Testis (tissue), 2 donors: ENCODE measurements at regions not wholly inside any gene's neighbourhood (a gene's known extent, or its start where the extent isn't known, plus 50 kb on each side); places are given as distances from the start of the nearest gene placed in this dataset.

ENCODE experiments used
- DNase-seq: peaks from one replicate; pipeline ENCODE4 v3.0.0-alpha.2; 2019
- H3K27ac ChIP-seq, 2 donors: fragments of 200-600 bp; sonication (generic); one replicate each; pipeline ENCODE4 v1.5.1; 2019
- H3K27me3 ChIP-seq: fragments of 200-600 bp; sonication (generic); one replicate; pipeline ENCODE4 v1.5.1; 2019
- H3K36me3 ChIP-seq: fragments of 200-600 bp; sonication (generic); one replicate; pipeline ENCODE4 v1.5.1; 2017; ENCODE audit warnings: low read depth; ENCODE audit errors: missing control alignments
- H3K4me1 ChIP-seq: fragments of 200-600 bp; sonication (generic); one replicate; pipeline ENCODE4 v1.5.1; 2019
- H3K4me3 ChIP-seq, 2 donors: fragments of 200-600 bp; sonication (generic); one replicate each; pipeline ENCODE4 v1.5.1; 2017 to 2019
- H3K9me3 ChIP-seq: fragments of 200-600 bp; sonication (generic); one replicate; pipeline ENCODE4 v1.5.1; 2017
- CTCF ChIP-seq, 3 experiments: fragments of 450-650 bp in 2 of 3; fragments of 200-600 bp in 1 of 3; sonication (generic) in 1 of 3; IDR thresholded peaks; one replicate each; pipeline ENCODE4 v1.5.1; 2016 to 2019; ENCODE audit warnings: antibody characterized with exemption in 3 of 3, mild to moderate bottlenecking in 2 of 3, moderate library complexity in 1 of 3
- POLR2A ChIP-seq: fragments of 450-650 bp; IDR thresholded peaks from one replicate; pipeline ENCODE4 v1.6.1; 2017; ENCODE audit warnings: antibody characterized with exemption, mild to moderate bottlenecking, moderate library complexity
- WGBS, 2 donors: methylation state at CpG; one replicate each; pipeline ENCODE4 v1.1.5; 2018; 5-methylcytosine and 5-hydroxymethylcytosine counted together
- intact Hi-C: fragments of 100-400 bp; cut with DNase I; formaldehyde crosslinking; loops from one replicate; pipeline ENCODE4 v1.15.1; 2023; ENCODE audit warnings: low total_unique reads

GRCh38 chr6:151698931-151699700 is 108.4 kb upstream of the ESR1 start:
- WGBS, 2 donors = 54 to 60% methylated on average over 5 of the region's 5 CpGs
- intact Hi-C loops = no loop called here
- Histone ChIP-seq H3K9me3 (no peaks in the 10 kb centered on the region), H3K36me3 (no peaks in the 10 kb centered on the region), H3K4me3 (no peak overlapping the region), H3K27ac (no peak overlapping the region), H3K4me1 (no peaks in the 10 kb centered on the region), H3K27me3 (no peaks in the 10 kb centered on the region)
- no peak for TF ChIP-seq CTCF (IDR thresholded peaks at IDR 0.05)
- TF ChIP-seq POLR2A = no peak
- DNase-seq = no peak

GRCh38 chr6:151699719-151700118 is 107.8 kb upstream of the ESR1 start:
- H3K9me3 ChIP-seq = no peaks in the 10 kb centered on the region
- H3K4me1 ChIP-seq = no peaks in the 10 kb centered on the region
- intact Hi-C loops = no loop called here
- TF ChIP-seq POLR2A (no peak), CTCF (IDR thresholded peaks at IDR 0.05) (no peak)
- no peaks in the 10 kb centered on the region for H3K36me3 ChIP-seq
- 54 to 56% methylated on average over 4 of the region's 4 CpGs for WGBS, 2 donors
- DNase-seq = no peak
- no peak overlapping the region for H3K4me3 ChIP-seq
- H3K27ac ChIP-seq = no peak overlapping the region
- H3K27me3 ChIP-seq = no peaks in the 10 kb centered on the region

- Histone ChIP-seq H3K27me3 (no peaks in the 10 kb centered on the region), H3K4me3 (no peak overlapping the region), H3K27ac (no peak overlapping the region), H3K36me3 (no peaks in the 10 kb centered on the region), H3K9me3 (no peaks in the 10 kb centered on the region), H3K4me1 (no peaks in the 10 kb centered on the region)
- intact Hi-C loops = no loop called here
- DNase-seq = no peak
- no peak for TF ChIP-seq CTCF (IDR thresholded peaks at IDR 0.05)
- no peak for TF ChIP-seq POLR2A
- WGBS, 2 donors = 78 to 88% methylated on average over 5 of the region's 5 CpGs
These were observed 105.4 kb upstream of the ESR1 start for GRCh38 chr6:151701911-151702562.

GRCh38 chr6:151702851-151703658 is 104.4 kb upstream of the ESR1 start:
- Histone ChIP-seq H3K4me1 (no peaks in the 10 kb centered on the region), H3K4me3 (no peak overlapping the region), H3K36me3 (no peaks in the 10 kb centered on the region), H3K9me3 (no peaks in the 10 kb centered on the region), H3K27me3 (no peaks in the 10 kb centered on the region), H3K27ac (no peak overlapping the region)
- no peak for DNase-seq
- intact Hi-C loops = no loop called here
- TF ChIP-seq CTCF (IDR thresholded peaks at IDR 0.05) (no peak), POLR2A (no peak)
- WGBS, 2 donors = 72 to 77% methylated on average over 4 to 5 of the region's 5 CpGs
